22Rv1 (cell line): ENCODE measurements at regions not wholly inside any gene's neighbourhood (a gene's known extent, or its start where the extent isn't known, plus 50 kb on each side); places are given as distances from the start of the nearest gene placed in this dataset.
"Not testable (repeated sequence)": the region's sequence is repeated elsewhere in the genome, so short reads cannot be mapped to it uniquely, and the experiment has no call there.

ENCODE experiments used
- H3K27ac ChIP-seq: fragments of 450-650 bp; 2 replicates; pipeline ENCODE4 v1.5.1; 2017
- ZFX ChIP-seq: fragments of 450-650 bp; IDR thresholded peaks from 2 replicates; pipeline ENCODE4 v1.6.1; 2017; ENCODE audit warnings: antibody characterized with exemption, borderline replicate concordance
- TF ChIP-seq, protein P1 (sequence below): fragments of 450-650 bp; IDR thresholded peaks from 2 replicates; pipeline ENCODE4 v1.5.1; 2017; ENCODE audit warnings: mild to moderate bottlenecking

DNA sequence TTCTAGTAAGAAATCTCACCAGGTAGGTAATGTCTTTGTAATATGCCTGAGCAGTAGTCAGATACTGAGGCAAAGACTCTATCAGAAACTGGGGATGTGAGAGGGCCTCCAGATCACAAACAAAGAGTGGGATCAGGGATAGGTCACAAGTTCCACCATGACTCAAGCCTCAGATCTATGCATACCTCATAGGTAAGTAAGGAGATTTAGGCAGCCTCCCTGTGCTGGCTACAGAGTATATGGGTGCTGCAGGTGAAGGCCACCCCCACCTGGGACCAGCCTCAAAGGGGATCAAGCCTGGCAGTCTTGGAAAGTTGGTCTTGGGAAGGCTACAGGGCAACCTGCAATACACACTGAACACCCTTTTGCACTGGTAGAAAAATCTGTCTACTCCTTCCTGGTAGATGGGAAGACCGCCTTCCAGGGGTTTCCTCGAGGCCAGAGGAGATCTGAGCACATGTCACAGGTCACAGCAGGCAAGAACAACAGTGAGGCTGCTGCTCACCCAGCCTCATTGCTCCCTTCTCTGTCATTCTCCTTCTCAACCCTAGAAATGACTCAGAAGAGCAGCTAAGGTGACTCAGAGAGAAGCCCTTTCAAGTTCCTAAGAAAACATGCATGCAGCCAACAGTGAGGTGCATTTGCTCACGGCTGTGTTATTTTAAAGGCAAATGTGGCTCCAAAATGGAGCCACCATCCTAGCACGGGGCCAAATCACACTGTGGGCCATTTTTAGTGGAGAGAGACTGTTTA is 143.4 kb upstream of the CDKN3 start:
- no peak overlapping the region for H3K27ac ChIP-seq
- TF ChIP-seq, protein P1, sequence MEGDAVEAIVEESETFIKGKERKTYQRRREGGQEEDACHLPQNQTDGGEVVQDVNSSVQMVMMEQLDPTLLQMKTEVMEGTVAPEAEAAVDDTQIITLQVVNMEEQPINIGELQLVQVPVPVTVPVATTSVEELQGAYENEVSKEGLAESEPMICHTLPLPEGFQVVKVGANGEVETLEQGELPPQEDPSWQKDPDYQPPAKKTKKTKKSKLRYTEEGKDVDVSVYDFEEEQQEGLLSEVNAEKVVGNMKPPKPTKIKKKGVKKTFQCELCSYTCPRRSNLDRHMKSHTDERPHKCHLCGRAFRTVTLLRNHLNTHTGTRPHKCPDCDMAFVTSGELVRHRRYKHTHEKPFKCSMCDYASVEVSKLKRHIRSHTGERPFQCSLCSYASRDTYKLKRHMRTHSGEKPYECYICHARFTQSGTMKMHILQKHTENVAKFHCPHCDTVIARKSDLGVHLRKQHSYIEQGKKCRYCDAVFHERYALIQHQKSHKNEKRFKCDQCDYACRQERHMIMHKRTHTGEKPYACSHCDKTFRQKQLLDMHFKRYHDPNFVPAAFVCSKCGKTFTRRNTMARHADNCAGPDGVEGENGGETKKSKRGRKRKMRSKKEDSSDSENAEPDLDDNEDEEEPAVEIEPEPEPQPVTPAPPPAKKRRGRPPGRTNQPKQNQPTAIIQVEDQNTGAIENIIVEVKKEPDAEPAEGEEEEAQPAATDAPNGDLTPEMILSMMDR = no peak
- no peak for TF ChIP-seq ZFX

DNA sequence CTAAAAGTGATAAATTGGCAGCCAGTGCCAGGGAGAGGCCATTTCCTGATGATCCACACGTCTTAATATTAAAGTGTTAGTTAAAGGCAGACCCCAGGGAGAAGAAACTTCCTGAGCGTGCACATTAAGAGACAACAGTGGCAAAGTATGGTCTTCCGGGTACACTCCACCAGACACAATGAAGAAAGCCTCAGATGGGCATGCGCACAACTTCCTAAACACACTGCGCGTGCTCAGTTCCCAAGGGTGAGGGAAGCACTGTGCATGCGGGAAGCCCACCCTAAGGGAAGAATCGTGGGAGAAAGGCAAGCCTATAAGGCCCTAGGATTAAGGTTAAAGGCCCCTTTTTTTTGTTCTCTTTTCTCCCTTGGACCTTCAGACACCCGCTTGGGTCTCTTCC is 140.7 kb upstream of the CDKN3 start:
- no peak for TF ChIP-seq ZFX
- TF ChIP-seq, protein P1 = no peak
- no peak overlapping the region for H3K27ac ChIP-seq

DNA sequence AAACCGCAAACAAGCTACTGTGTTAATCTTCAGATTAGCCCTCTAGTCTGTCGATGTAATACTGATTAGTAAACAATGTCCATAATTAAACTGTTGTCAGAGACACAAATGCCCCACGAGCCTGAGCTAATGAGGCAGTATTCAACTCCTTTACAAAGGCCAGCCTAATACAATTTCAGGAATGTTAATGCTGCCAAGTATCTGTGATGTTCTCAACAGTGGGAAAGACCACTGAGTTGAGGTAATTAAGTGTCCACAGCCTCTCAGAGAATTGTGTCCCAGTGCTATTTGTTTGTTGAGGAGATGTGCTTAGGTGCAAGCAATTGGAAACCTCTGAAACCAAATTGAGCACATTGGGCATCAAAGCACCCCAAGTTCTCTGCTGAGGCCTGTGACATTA is 139.4 kb upstream of the CDKN3 start:
- TF ChIP-seq, protein P1 = no peak
- no peak for TF ChIP-seq ZFX
- H3K27ac ChIP-seq = no peak overlapping the region

DNA sequence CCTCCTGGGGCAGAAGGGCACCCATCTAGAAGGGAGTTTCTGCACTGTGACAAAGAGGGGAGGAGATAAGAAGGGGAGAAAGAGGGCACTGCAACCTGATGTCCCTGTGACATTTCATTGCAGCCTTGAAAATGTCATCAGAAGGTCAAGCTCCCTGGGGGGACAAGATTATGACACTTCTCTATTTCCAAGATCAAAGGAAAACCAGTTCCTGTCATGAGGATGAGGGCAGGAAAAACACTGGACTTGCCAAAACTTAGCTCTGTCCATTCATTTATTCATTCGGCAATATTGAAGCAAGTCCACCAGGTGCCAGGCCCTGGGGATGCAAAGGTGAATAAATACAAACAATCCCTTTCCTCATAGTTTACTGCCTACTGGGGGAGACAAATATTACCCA is 138.4 kb upstream of the CDKN3 start:
- TF ChIP-seq ZFX = no peak
- TF ChIP-seq, protein P1 = no peak
- no peak overlapping the region for H3K27ac ChIP-seq

DNA sequence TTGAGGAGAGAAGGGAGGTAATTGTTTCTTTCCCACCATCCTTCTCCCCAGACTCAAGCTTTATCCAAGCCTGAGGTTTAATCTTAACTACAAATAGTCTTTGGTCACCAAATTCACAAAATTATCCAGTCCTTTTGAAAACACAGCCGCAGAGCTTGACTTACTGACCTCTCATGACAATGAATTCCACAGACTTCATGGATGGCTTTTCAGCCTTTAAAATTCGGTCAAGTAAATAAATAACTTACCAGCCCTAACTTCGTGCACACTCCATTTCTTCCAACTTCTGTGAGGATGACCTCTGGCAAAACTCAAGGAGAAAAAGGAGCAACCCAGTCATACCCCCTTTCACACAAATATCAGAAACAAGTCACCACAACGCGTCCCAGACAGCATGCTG is 137.0 kb upstream of the CDKN3 start:
- TF ChIP-seq, protein P1 = no peak
- no peak for TF ChIP-seq ZFX
- H3K27ac ChIP-seq = no peak overlapping the region

DNA sequence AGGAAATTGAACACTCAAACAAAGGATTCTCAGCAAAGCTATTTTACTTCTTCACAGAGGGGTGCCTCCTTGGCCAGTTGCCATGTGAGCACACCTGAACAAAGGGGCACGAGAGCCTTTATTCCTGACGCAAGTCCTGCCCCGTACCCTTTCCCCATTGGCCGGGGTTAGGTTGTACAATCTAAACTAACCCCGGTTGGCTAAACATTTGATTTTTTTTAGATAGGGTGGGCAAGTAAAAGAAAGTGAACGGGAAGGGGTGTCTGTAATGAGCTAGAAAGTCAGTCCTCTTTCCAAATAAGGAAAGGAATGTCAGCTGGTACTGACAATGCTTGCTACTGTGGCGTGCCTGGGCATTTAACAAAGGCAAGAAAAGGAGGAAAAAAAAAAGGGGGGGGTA is 135.5 kb upstream of the CDKN3 start:
- TF ChIP-seq, protein P1 = no peak
- no peak for TF ChIP-seq ZFX
- H3K27ac ChIP-seq = no peak overlapping the region

DNA sequence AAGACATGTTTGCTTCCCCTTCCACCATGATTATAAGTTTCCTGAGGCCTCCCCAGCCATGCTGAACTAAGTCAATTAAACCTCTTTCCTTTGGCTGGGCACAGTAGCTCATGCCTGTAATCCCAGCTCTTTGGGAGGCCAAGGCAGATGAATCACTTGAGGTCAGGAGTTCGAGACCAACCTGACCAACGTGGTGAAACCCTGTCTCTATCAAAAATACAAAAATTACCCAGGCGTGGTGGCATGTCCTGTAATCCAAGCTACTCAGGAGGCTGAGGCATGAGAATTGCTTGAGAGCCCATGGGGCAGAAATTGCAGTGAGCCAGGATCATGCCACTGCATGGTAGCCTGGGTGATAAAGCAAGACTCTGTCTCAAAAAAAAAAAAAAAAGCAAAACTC is 130.2 kb upstream of the CDKN3 start:
- not testable (repeated sequence) for H3K27ac ChIP-seq

DNA sequence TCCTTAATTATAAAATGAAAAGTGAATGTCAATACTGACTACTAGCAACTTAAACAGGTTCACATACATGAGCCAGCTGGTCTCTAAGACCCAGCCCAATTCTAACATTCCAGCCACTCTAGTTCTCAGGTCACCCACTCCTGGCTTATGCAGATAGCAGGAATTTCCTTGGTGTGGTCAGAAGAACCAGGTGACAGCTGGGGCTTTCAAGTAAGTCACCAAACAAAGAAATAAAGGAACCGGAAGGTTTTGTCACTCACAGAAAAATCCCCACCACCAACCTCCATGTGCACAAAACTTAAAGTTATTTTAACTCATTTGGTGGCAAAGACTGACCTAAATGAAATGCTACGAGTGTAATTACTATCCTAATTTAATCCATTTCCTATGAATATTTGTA is 129.6 kb upstream of the CDKN3 start:
- H3K27ac ChIP-seq = no peak overlapping the region
- TF ChIP-seq ZFX = no peak
- TF ChIP-seq, protein P1 = no peak
